Fibroblast of lung (primary cell): ENCODE measurements at regions not wholly inside any gene's neighbourhood (a gene's known extent, or its start where the extent isn't known, plus 50 kb on each side); places are given as distances from the start of the nearest gene placed in this dataset.

Source experiments
- DNase-seq, 2 donors: peaks; one replicate each; pipeline versions ENCODE4 v3.0.0 to v3.0.0-alpha.2; 2010; ENCODE audit warnings: low read depth in 2 of 2
- H2AFZ ChIP-seq: 2 replicates; pipeline ENCODE4 v1.5.1; 2012; ENCODE audit warnings: low read length, control low read depth, inconsistent platforms
- H3K27ac ChIP-seq: 2 replicates; pipeline ENCODE4 v1.5.1; 2011; ENCODE audit warnings: low read length, control low read depth; ENCODE audit not compliant: insufficient read depth
- H3K27me3 ChIP-seq: 2 replicates; pipeline ENCODE4 v1.5.1; 2011; ENCODE audit warnings: mild to moderate bottlenecking, low read length; ENCODE audit not compliant: control insufficient read depth, insufficient read depth
- H3K36me3 ChIP-seq: 2 replicates; pipeline ENCODE4 v1.5.1; 2011; ENCODE audit warnings: low read length; ENCODE audit not compliant: control insufficient read depth, insufficient read depth
- H3K4me1 ChIP-seq: 2 replicates; pipeline ENCODE4 v1.5.1; 2011; ENCODE audit warnings: low read length; ENCODE audit not compliant: control insufficient read depth, insufficient read depth; ENCODE audit errors: extremely low read depth
- H3K4me2 ChIP-seq: 2 replicates; pipeline ENCODE4 v1.5.1; 2011; ENCODE audit warnings: low read length, control low read depth; ENCODE audit not compliant: insufficient read depth; ENCODE audit errors: extremely low read depth
- H3K4me3 ChIP-seq, 4 experiments: fragments of 200-600 bp in 1 of 4; sonication (generic) in 1 of 4; replicated peaks in 1 of 4; 2 replicates each; pipeline ENCODE4 v1.5.1; 2011 to 2016; ENCODE audit warnings: low read length in 4 of 4, low read depth in 3 of 4, mild to moderate bottlenecking in 3 of 4, control low read depth in 2 of 4, inconsistent platforms in 1 of 4, mixed read lengths in 1 of 4; ENCODE audit not compliant: insufficient read depth in 1 of 4; ENCODE audit errors: control extremely low read depth in 1 of 4
- H3K79me2 ChIP-seq: 2 replicates; pipeline ENCODE4 v1.5.1; 2012; ENCODE audit warnings: mild to moderate bottlenecking, low read length, inconsistent platforms; ENCODE audit not compliant: control insufficient read depth, insufficient read depth
- H3K9ac ChIP-seq: 2 replicates; pipeline ENCODE4 v1.5.1; 2011; ENCODE audit warnings: mild to moderate bottlenecking, low read length, control low read depth; ENCODE audit not compliant: insufficient read depth
- H3K9me3 ChIP-seq: 2 replicates; pipeline ENCODE4 v1.5.1; 2012; ENCODE audit warnings: low read depth, low read length; ENCODE audit not compliant: control insufficient read depth, insufficient read depth
- H4K20me1 ChIP-seq: 2 replicates; pipeline ENCODE4 v1.5.1; 2011; ENCODE audit warnings: low read length; ENCODE audit not compliant: control insufficient read depth, insufficient read depth; ENCODE audit errors: extremely low read depth
- CTCF ChIP-seq, 2 donors: IDR thresholded peaks in 1 of 2; conservative IDR thresholded peaks in 1 of 2; 1 replicate in 1 of 2; 2 replicates in 1 of 2; pipeline ENCODE4 v1.5.1; 2011 to 2012; ENCODE audit warnings: low read length in 2 of 2, control low read depth in 1 of 2, inconsistent platforms in 1 of 2, low read depth in 1 of 2, mild to moderate bottlenecking in 1 of 2
- EZH2 ChIP-seq: IDR thresholded peaks from 2 replicates; pipeline ENCODE4 v1.5.1; 2012; ENCODE audit warnings: low read length, control low read depth, mild to moderate bottlenecking; ENCODE audit errors: missing control alignments

DNA sequence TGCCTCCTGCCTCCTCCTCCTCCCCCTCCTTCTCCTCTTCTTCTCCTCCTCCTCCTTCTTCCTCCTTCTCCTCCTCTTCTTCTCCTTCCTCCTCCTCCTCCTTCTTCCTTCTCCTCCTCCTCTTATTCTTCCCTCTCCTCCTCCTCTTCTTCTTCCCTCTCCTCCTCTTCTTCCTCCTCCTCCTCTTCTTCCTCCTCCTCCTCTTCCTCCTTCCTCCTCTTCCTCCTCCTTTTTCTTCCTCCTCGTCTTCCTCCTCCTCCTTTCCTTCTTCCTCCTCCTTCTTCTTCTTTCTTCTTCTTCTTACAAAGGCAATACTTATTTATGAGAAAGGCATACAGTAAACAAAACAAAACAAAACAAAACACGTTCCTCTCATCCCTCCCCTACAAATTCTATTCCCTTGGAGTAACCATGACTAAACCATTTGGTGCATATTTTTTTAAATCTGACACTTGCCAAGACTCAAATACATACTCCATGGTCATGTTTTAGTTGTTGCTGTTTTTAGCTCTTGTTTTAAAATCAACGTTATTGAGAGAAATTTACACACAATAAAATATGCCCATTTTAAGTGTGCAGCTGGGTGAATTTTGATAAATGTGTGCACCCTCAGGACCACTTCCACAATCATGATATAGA, 135.6 kb downstream of the FOXD1 start:
- H3K36me3 ChIP-seq: no peaks in the 10 kb centered on the region
- TF ChIP-seq EZH2: no peak
- no peak overlapping the region for H3K4me3 ChIP-seq
- peak in 1 of 2 donors; percentile 61 for DNase-seq
- H3K9me3 ChIP-seq: no peaks in the 10 kb centered on the region
- H4K20me1 ChIP-seq: no peaks in the 10 kb centered on the region
- H3K27me3 ChIP-seq: no peaks in the 10 kb centered on the region
- H3K4me2 ChIP-seq: no peak overlapping the region
- H3K27ac ChIP-seq: peak overlapping the region; percentile 22
- peaks cover 14% of the 10 kb centered on the region for H3K4me1 ChIP-seq
- peak overlapping the region; percentile 12 for H2AFZ ChIP-seq
- H3K9ac ChIP-seq: no peak overlapping the region
- no peaks in the 10 kb centered on the region for H3K79me2 ChIP-seq

- peak overlapping the region; percentile 12 for H2AFZ ChIP-seq
- no peaks in the 10 kb centered on the region for H3K27me3 ChIP-seq
- H3K36me3 ChIP-seq: no peaks in the 10 kb centered on the region
- H3K4me1 ChIP-seq: peaks cover 14% of the 10 kb centered on the region
- H3K27ac ChIP-seq: peak overlapping the region; percentile 22
- TF ChIP-seq EZH2 (peak; percentile 44), CTCF (conservative IDR thresholded peaks at IDR 0.05 in 1 of 2, IDR thresholded peaks at IDR 0.05 in 1 of 2; ENCODE audit: low read depth in 1 of 2, low read length in 2 of 2) (peak; percentile 55 to 64)
- H3K4me3 ChIP-seq: no peak overlapping the region
- no peak overlapping the region for H3K4me2 ChIP-seq
- H3K9ac ChIP-seq: no peak overlapping the region
- H3K9me3 ChIP-seq: no peaks in the 10 kb centered on the region
- H3K79me2 ChIP-seq: no peaks in the 10 kb centered on the region
- peak; percentile 90 to 100 for DNase-seq
- H4K20me1 ChIP-seq: no peaks in the 10 kb centered on the region
Measured at GRCh38 chr5:73312146-73312871, 136.3 kb downstream of the FOXD1 start.

- Histone ChIP-seq H2AFZ (peak overlapping the region; percentile 43), H3K4me3 (no peak overlapping the region), H3K4me2 (peak overlapping the region; percentile 53), H3K4me1 (peaks cover 14% of the 10 kb centered on the region), H3K9me3 (no peaks in the 10 kb centered on the region), H3K36me3 (no peaks in the 10 kb centered on the region), H3K9ac (no peak overlapping the region), H3K27me3 (no peaks in the 10 kb centered on the region), H3K27ac (peak overlapping the region; percentile 15), H4K20me1 (no peaks in the 10 kb centered on the region), H3K79me2 (no peaks in the 10 kb centered on the region)
- TF ChIP-seq EZH2: no peak
- no peak for TF ChIP-seq CTCF (conservative IDR thresholded peaks at IDR 0.05 in 1 of 2, IDR thresholded peaks at IDR 0.05 in 1 of 2; ENCODE audit: low read depth in 1 of 2, low read length in 2 of 2)
- peak; percentile 88 to 97 for DNase-seq
Measured at GRCh38 chr5:73311291-73312110, 137.1 kb downstream of the FOXD1 start.
